ENCODE measurements at regions not wholly inside any gene's neighbourhood (a gene's known extent, or its start where the extent isn't known, plus 50 kb on each side); places are given as distances from the start of the nearest gene placed in this dataset.

DNA sequence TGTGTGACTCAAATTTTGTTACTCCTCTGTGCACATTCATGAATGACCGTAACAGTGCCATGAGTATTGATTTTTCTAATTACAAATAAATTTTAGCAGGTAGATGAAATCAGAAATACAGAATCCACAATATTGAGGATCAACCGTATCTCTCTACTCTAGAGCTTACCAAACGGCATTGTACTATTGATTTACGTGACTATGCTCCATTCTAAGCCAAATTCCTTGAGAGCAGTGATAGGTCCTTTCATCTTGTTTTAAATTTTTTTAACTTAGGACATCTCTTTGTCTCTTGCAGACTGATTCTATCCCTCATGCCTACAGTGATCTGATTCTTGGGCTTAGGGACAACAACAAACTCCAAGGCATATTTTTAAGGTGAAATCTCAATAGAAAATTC is 172.3 kb upstream of the C1QTNF7 start:
- TF ChIP-seq, protein P1, sequence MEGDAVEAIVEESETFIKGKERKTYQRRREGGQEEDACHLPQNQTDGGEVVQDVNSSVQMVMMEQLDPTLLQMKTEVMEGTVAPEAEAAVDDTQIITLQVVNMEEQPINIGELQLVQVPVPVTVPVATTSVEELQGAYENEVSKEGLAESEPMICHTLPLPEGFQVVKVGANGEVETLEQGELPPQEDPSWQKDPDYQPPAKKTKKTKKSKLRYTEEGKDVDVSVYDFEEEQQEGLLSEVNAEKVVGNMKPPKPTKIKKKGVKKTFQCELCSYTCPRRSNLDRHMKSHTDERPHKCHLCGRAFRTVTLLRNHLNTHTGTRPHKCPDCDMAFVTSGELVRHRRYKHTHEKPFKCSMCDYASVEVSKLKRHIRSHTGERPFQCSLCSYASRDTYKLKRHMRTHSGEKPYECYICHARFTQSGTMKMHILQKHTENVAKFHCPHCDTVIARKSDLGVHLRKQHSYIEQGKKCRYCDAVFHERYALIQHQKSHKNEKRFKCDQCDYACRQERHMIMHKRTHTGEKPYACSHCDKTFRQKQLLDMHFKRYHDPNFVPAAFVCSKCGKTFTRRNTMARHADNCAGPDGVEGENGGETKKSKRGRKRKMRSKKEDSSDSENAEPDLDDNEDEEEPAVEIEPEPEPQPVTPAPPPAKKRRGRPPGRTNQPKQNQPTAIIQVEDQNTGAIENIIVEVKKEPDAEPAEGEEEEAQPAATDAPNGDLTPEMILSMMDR (IDR thresholded peaks at IDR 0.05) = no peak
- TF ChIP-seq POLR2A (IDR thresholded peaks at IDR 0.05) = no peak

Data from body of pancreas (tissue), 4 donors.